ENCODE measurements at regions not wholly inside any gene's neighbourhood (a gene's known extent, or its start where the extent isn't known, plus 50 kb on each side); places are given as distances from the start of the nearest gene placed in this dataset.
"Not testable (repeated sequence)": the region's sequence is repeated elsewhere in the genome, so short reads cannot be mapped to it uniquely, and the experiment has no call there.

- no peak for TF ChIP-seq CTCF (IDR thresholded peaks at IDR 0.05)
- ATAC-seq = no peak
- Mint-ChIP-seq H3K4me1 (peaks cover 6 to 15% of the 10 kb centered on the region in 2 donors), H3K36me3 (no peaks in the 10 kb centered on the region), H3K27ac (no peak overlapping the region), H3K9me3 (no peaks in the 10 kb centered on the region), H3K4me3 (no peak overlapping the region), H3K27me3 (ENCODE audit: low read depth in 2 of 2) (peaks cover 0 to 4% of the 10 kb centered on the region in 2 donors)
- 79% methylated on average over 14 of the region's 14 CpGs for WGBS (ENCODE audit: insufficient coverage)
- DNase-seq = no peak
- intact Hi-C loops (cut with micrococcal nuclease) = no loop called here
- H3K27ac ChIP-seq (ENCODE audit: low read length) = no peak overlapping the region
- H3K4me1 ChIP-seq (ENCODE audit: control insufficient read depth, insufficient read depth, low read length) = no peaks in the 10 kb centered on the region
- no peaks in the 10 kb centered on the region for H3K36me3 ChIP-seq (ENCODE audit: control insufficient read depth, insufficient read depth, low read length)
- peaks cover 4% of the 10 kb centered on the region for H3K9me3 ChIP-seq (ENCODE audit: control insufficient read depth, insufficient read depth, low read length)
- no peaks in the 10 kb centered on the region for H3K27me3 ChIP-seq (ENCODE audit: control insufficient read depth, insufficient read depth, low read length)
- H3K4me3 ChIP-seq (ENCODE audit: low read length) = no peak overlapping the region
Measured at GRCh38 chr9:129446828-129447550, 173.9 kb downstream of the C9orf50 start.

GRCh38 chr9:129445794-129446306 is 175.1 kb downstream of the C9orf50 start:
- no peak overlapping the region for H3K27ac ChIP-seq (ENCODE audit: low read length)
- intact Hi-C loops (cut with micrococcal nuclease) = no loop called here
- 91% methylated on average over 8 of the region's 10 CpGs for WGBS (ENCODE audit: insufficient coverage)
- peaks cover 1% of the 10 kb centered on the region for H3K4me1 ChIP-seq (ENCODE audit: control insufficient read depth, insufficient read depth, low read length)
- H3K36me3 ChIP-seq (ENCODE audit: control insufficient read depth, insufficient read depth, low read length) = no peaks in the 10 kb centered on the region
- no peak overlapping the region for H3K4me3 Mint-ChIP-seq
- no peaks in the 10 kb centered on the region for H3K27me3 ChIP-seq (ENCODE audit: control insufficient read depth, insufficient read depth, low read length)
- no peaks in the 10 kb centered on the region for H3K9me3 Mint-ChIP-seq
- ATAC-seq (no peak), DNase-seq (no peak)
- no peaks in the 10 kb centered on the region for H3K36me3 Mint-ChIP-seq
- no peak overlapping the region for H3K27ac Mint-ChIP-seq
- TF ChIP-seq CTCF (IDR thresholded peaks at IDR 0.05) = no peak
- H3K4me1 Mint-ChIP-seq = peaks cover 8 to 13% of the 10 kb centered on the region in 2 donors
- peaks cover 0 to 4% of the 10 kb centered on the region in 2 donors for H3K27me3 Mint-ChIP-seq (ENCODE audit: low read depth in 2 of 2)
- no peak overlapping the region for H3K4me3 ChIP-seq (ENCODE audit: low read length)
- H3K9me3 ChIP-seq (ENCODE audit: control insufficient read depth, insufficient read depth, low read length) = peaks cover 4% of the 10 kb centered on the region

GRCh38 chr9:129443515-129444164 is 177.3 kb downstream of the C9orf50 start:
- 88% methylated on average over 7 of the region's 8 CpGs for WGBS (ENCODE audit: insufficient coverage)
- H3K36me3 Mint-ChIP-seq; intact Hi-C loops (cut with micrococcal nuclease); H3K9me3 Mint-ChIP-seq; H3K27me3 ChIP-seq (ENCODE audit: control insufficient read depth, insufficient read depth, low read length); H3K27ac ChIP-seq (ENCODE audit: low read length); H3K27ac Mint-ChIP-seq; H3K9me3 ChIP-seq (ENCODE audit: control insufficient read depth, insufficient read depth, low read length); H3K4me3 ChIP-seq (ENCODE audit: low read length); DNase-seq; H3K36me3 ChIP-seq (ENCODE audit: control insufficient read depth, insufficient read depth, low read length): not testable (repeated sequence)
- H3K4me1 ChIP-seq (ENCODE audit: control insufficient read depth, insufficient read depth, low read length) = peaks cover 11% of the 10 kb centered on the region
- Mint-ChIP-seq H3K4me3 (peak overlapping the region; percentile 9), H3K4me1 (peaks cover 27 to 31% of the 10 kb centered on the region in 2 donors), H3K27me3 (ENCODE audit: low read depth in 2 of 2) (peaks cover 13 to 21% of the 10 kb centered on the region in 2 donors)
- ATAC-seq = peak in 2 of 3 donors; percentile 36 to 56

GRCh38 chr9:129442803-129443511 is 177.9 kb downstream of the C9orf50 start:
- no peak overlapping the region for H3K27ac ChIP-seq (ENCODE audit: low read length)
- H3K4me1 ChIP-seq (ENCODE audit: control insufficient read depth, insufficient read depth, low read length) = peaks cover 18% of the 10 kb centered on the region
- H3K4me3 ChIP-seq (ENCODE audit: low read length) = no peak overlapping the region
- TF ChIP-seq CTCF (IDR thresholded peaks at IDR 0.05) = no peak
- ATAC-seq = no peak
- Mint-ChIP-seq H3K4me1 (peaks cover 34 to 37% of the 10 kb centered on the region in 2 donors), H3K27ac (no peak overlapping the region), H3K9me3 (no peaks in the 10 kb centered on the region), H3K27me3 (ENCODE audit: low read depth in 2 of 2) (peaks cover 20 to 28% of the 10 kb centered on the region in 2 donors), H3K36me3 (no peaks in the 10 kb centered on the region), H3K4me3 (no peak overlapping the region)
- no peaks in the 10 kb centered on the region for H3K36me3 ChIP-seq (ENCODE audit: control insufficient read depth, insufficient read depth, low read length)
- peaks cover 12% of the 10 kb centered on the region for H3K27me3 ChIP-seq (ENCODE audit: control insufficient read depth, insufficient read depth, low read length)
- DNase-seq = no peak
- H3K9me3 ChIP-seq (ENCODE audit: control insufficient read depth, insufficient read depth, low read length) = peaks cover 8% of the 10 kb centered on the region
- intact Hi-C loops (cut with micrococcal nuclease) = no loop called here
- WGBS (ENCODE audit: insufficient coverage) = 76% methylated on average over 13 of the region's 13 CpGs

All from natural killer cell (primary cell).